Activated CD4-positive, alpha-beta memory T cell treated with anti-CD3 and anti-CD28 coated beads, Interleukin-2, amount 10 ng/mL, durations not matched to agents 7 days and 5 days (primary cell): ENCODE measurements at regions not wholly inside any gene's neighbourhood (a gene's known extent, or its start where the extent isn't known, plus 50 kb on each side); places are given as distances from the start of the nearest gene placed in this dataset.

ENCODE experiments used
- CTCF ChIA-PET: fragments of 350-600 bp; sonication (Branson Sonifier 250); formaldehyde crosslinking; loops from one replicate; lab custom pipeline; 2021; ENCODE audit warnings: antibody characterized with exemption, inconsistent platforms; lab: Charles Lee
- POLR2A ChIA-PET: fragments of 350-600 bp; sonication (Branson Sonifier 250); formaldehyde crosslinking; loops from one replicate; lab custom pipeline; 2021; ENCODE audit warnings: antibody characterized with exemption; lab: Charles Lee
- DNase-seq: peaks from one replicate; pipeline ENCODE4 v3.0.0-alpha.2; 2020
- H3K27ac Mint-ChIP-seq: one replicate; pipeline ENCODE4 v1.8.0; 2021; ENCODE audit warnings: mild to moderate bottlenecking, mixed read lengths
- H3K27me3 Mint-ChIP-seq: one replicate; pipeline ENCODE4 v1.8.0; 2021; ENCODE audit warnings: mixed read lengths
- H3K36me3 Mint-ChIP-seq: one replicate; pipeline ENCODE4 v1.8.0; 2021; ENCODE audit warnings: low read depth, mixed read lengths
- H3K4me1 Mint-ChIP-seq: one replicate; pipeline ENCODE4 v1.8.0; 2021; ENCODE audit warnings: mixed read lengths
- H3K4me3 Mint-ChIP-seq: one replicate; pipeline ENCODE4 v1.8.0; 2021; ENCODE audit warnings: mild to moderate bottlenecking, mixed read lengths
- H3K9me3 Mint-ChIP-seq: one replicate; pipeline ENCODE4 v1.8.0; 2021; ENCODE audit warnings: mixed read lengths

DNA sequence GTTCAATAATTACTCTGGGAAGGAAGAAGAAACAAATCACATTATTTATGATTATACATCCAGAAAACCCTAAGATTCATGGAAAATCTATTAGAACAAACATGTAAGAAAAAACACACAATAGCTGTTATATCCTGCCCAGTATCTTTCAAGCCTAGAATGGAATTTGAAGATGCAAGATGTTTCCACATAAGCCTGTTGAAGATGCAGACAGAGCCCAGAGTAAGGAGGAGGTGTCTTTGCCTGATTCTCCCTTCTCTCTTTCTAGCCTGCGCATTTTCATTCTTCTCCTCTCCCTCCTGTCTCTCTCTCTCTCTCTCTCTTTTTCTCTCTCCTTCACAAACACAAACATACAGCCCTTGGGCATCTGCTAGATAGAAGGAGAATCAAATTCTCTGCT, 170.1 kb upstream of the INHBA start:
- peaks cover 16% of the 10 kb centered on the region for H3K9me3 Mint-ChIP-seq
- no peak overlapping the region for H3K4me3 Mint-ChIP-seq
- peaks cover 32% of the 10 kb centered on the region for H3K4me1 Mint-ChIP-seq
- peaks cover 9% of the 10 kb centered on the region for H3K36me3 Mint-ChIP-seq
- no peak overlapping the region for H3K27ac Mint-ChIP-seq
- H3K27me3 Mint-ChIP-seq: peaks cover 19% of the 10 kb centered on the region
- no peak for DNase-seq
- ChIA-PET CTCF (no interaction called here), POLR2A (no interaction called here)

DNA sequence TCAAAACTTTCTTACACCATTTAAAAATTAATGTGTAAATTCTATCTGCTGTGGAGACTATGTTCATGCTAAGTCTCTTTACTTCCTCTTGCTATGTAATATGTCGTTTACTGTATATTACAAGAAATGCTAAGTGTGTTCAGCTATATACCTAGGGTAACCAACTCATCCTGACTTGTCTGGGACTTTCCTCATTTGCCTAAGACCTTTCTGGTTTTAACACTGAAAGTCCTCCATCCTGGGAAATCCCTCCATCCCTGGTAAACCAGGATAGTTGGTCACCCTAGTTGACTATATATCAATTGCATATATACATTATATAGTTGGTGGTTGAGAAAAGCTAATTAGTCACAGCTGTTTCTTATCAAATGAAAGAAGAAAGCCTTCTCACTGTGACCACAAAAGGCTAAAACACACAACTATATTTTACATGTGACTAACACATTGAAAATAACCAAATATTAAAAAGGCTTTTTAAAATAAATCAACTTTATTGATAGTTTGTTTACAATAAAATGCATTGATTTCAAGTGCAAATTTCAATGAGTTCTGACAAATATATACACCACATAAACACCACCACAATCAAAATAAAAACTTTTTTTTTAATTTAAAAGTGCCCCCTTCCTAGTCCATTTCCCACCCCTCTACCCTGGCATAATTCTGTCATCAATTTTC, 167.7 kb upstream of the INHBA start:
- peaks cover 15% of the 10 kb centered on the region for H3K36me3 Mint-ChIP-seq
- peaks cover 28% of the 10 kb centered on the region for H3K27me3 Mint-ChIP-seq
- no peak overlapping the region for H3K4me3 Mint-ChIP-seq
- POLR2A ChIA-PET: interaction anchor here (1.0 kb wide), 1 partner anchor 121 kb away, joined by 3 read pairs; no protein-coding TSS in a partner anchor
- no peak overlapping the region for H3K27ac Mint-ChIP-seq
- CTCF ChIA-PET: interaction anchor here (1.2 kb wide), 1 partner anchor 73 kb away, joined by 3 read pairs; no protein-coding TSS in a partner anchor
- peaks cover 29% of the 10 kb centered on the region for H3K4me1 Mint-ChIP-seq
- no peak for DNase-seq
- peaks cover 10% of the 10 kb centered on the region for H3K9me3 Mint-ChIP-seq

DNA sequence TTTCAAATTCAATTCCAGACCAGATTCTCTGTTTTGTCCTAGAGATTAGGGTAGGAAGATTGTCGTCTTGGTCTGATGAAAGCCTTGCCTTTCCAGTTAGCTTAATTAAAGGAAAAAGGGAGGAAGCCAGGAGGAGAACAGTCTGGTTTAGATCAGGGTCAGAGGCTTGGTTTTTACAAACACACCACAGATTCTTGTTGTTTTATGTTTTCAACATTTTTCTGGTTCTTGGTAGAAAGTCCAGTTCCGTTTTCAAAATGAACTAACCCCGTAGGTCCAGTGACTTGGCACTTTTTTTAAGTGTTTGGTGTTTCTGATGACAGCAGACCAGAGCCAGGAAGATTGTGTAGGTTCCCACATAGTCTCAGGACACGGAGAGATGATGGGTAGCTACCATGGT, 167.1 kb upstream of the INHBA start:
- CTCF ChIA-PET: interaction anchor here (1.2 kb wide), 1 partner anchor 74 kb away, joined by 3 read pairs; no protein-coding TSS in a partner anchor
- H3K27me3 Mint-ChIP-seq: peaks cover 28% of the 10 kb centered on the region

DNA sequence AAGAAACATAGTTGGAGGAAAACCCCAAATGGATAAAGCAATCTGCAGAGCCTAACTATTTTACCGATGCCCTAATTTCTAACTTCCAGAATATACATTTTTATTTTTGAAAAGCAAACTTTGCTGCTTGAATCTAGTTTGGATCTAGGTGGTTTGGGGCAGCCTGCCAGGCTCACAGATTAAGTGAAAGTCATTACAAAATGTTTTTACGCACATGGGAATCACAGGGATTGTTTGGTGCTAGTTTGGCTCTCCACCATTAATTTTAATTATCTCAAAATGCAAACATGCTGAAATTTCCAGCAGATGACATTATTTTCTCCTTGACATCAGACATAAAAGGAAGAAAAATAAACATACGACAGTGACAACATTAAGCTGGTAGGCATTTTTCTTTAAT, 166.7 kb upstream of the INHBA start:
- Mint-ChIP-seq H3K36me3 (peaks cover 18% of the 10 kb centered on the region), H3K27ac (no peak overlapping the region), H3K27me3 (peaks cover 28% of the 10 kb centered on the region), H3K4me1 (peaks cover 20% of the 10 kb centered on the region), H3K9me3 (peaks cover 10% of the 10 kb centered on the region), H3K4me3 (no peak overlapping the region)
- ChIA-PET POLR2A (no interaction called here), CTCF (interaction anchor here (1.2 kb wide), 1 partner anchor 74 kb away, joined by 3 read pairs; no protein-coding TSS in a partner anchor)
- DNase-seq: no peak

More for the DNA sequence above, 167.1 kb upstream of the INHBA start:
- no peak for DNase-seq
- POLR2A ChIA-PET: interaction anchor here (1.0 kb wide), 1 partner anchor 121 kb away, joined by 3 read pairs; no protein-coding TSS in a partner anchor
- Mint-ChIP-seq H3K9me3 (peaks cover 9% of the 10 kb centered on the region), H3K36me3 (peaks cover 18% of the 10 kb centered on the region), H3K4me1 (peaks cover 24% of the 10 kb centered on the region), H3K4me3 (no peak overlapping the region), H3K27ac (no peak overlapping the region)

DNA sequence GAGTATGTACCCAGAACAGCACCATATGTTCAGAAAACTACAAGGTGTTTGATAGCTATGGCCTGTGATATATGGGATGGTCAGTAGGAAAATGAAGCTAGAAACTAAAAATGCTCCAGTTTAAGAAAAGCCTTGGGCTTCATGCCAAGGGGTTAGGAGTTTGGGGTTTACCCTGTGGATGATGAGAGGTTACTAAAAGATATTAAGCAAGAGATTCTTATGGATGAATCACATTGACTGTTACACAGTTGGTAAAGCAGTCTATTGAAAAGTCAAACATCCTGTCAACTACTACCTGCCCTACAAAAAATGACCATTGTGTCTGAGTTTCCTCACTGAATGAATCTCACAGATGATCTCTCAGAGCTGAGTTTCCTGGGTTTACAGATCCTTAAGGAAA, 166.2 kb upstream of the INHBA start:
- no peak for DNase-seq
- Mint-ChIP-seq H3K27ac (no peak overlapping the region), H3K4me3 (no peak overlapping the region), H3K9me3 (peaks cover 10% of the 10 kb centered on the region), H3K4me1 (peaks cover 15% of the 10 kb centered on the region), H3K27me3 (peaks cover 28% of the 10 kb centered on the region), H3K36me3 (peaks cover 18% of the 10 kb centered on the region)
- ChIA-PET POLR2A (no interaction called here), CTCF (interaction anchor here (1.2 kb wide), 1 partner anchor 75 kb away, joined by 3 read pairs; no protein-coding TSS in a partner anchor)

DNA sequence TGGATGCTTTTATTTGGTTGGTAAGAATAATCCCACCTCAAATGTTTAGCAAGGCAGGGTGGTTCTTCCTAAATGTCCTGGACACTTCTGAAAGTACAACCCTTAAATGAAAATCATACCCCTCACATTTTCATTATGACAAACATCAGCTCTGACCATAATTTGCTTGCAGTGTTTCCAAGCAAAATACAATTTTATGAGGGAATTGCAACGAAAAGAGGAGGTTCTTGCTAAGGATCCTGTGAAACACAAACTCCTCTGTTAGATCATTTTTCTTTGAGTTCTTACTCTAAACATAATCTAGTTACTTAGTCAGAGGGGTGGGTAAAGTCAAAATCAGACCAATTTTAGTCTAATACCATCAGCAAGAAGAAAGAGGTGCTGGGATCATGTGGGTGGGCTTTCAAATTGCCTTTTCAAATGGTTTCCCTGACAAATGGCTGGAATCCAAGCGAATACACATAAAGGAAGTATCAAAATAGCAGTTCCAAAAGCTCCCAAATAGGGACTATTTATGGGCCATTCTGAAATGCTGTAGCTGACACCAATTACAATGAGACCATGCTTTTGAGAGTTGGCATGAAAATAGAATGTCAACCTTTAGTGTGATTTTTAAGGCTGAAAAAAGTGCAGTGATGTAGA, 164.9 kb upstream of the INHBA start:
- POLR2A ChIA-PET: no interaction called here
- Mint-ChIP-seq H3K4me1 (peaks cover 8% of the 10 kb centered on the region), H3K4me3 (no peak overlapping the region)

DNA sequence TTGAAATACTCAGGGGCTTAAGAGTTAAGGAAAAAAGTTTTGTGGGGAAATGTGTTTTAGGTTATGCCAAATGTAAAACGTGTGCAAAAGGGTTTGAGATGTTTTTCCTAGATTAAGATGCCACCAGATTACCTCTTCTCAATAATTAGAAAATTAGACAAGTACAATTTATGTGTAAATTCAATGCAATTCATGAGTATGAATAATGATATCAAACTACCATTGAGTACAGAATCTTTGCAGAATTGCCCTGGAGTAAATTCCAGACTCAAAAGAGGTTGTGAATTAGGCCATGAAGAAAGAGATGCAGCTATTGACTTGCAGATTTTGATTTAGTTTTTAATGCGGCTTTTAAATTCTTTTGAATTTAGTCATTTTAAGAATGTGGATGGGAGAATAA, 159.4 kb upstream of the INHBA start:
- ChIA-PET POLR2A (no interaction called here), CTCF (no interaction called here)
- peaks cover 12% of the 10 kb centered on the region for H3K27me3 Mint-ChIP-seq
- H3K4me3 Mint-ChIP-seq: no peak overlapping the region
- H3K9me3 Mint-ChIP-seq: peaks cover 11% of the 10 kb centered on the region
- peaks cover 12% of the 10 kb centered on the region for H3K36me3 Mint-ChIP-seq
- H3K27ac Mint-ChIP-seq: no peak overlapping the region
- no peak for DNase-seq
- H3K4me1 Mint-ChIP-seq: no peaks in the 10 kb centered on the region

More for the DNA sequence above, 164.9 kb upstream of the INHBA start:
- H3K36me3 Mint-ChIP-seq: peaks cover 18% of the 10 kb centered on the region
- DNase-seq: no peak
- H3K27me3 Mint-ChIP-seq: peaks cover 25% of the 10 kb centered on the region
- CTCF ChIA-PET: no interaction called here
- no peak overlapping the region for H3K27ac Mint-ChIP-seq
- peaks cover 14% of the 10 kb centered on the region for H3K9me3 Mint-ChIP-seq

DNA sequence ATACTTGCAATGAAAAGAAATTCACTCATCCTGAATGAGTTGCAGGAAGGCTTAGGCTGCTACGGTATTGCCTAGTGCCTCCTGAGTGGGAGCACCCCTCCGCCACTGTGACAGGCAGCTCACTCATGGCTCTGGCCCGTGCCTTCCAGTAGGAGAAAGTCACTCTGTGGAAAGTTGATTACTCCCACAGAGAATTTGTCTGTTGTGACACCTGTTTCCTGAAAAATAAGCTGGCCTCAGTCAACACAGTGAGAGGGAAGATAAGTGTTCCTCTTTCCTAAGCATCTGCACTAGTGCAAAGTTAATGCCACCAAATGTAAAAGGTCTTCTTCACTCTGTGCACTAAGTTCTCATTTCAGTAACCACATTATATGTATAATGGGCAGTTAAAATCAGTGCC, 158.8 kb upstream of the INHBA start:
- no peaks in the 10 kb centered on the region for H3K4me1 Mint-ChIP-seq
- ChIA-PET CTCF (no interaction called here), POLR2A (no interaction called here)
- H3K9me3 Mint-ChIP-seq: peaks cover 11% of the 10 kb centered on the region
- DNase-seq: no peak
- peaks cover 9% of the 10 kb centered on the region for H3K27me3 Mint-ChIP-seq
- H3K36me3 Mint-ChIP-seq: peaks cover 12% of the 10 kb centered on the region
- H3K4me3 Mint-ChIP-seq: no peak overlapping the region
- no peak overlapping the region for H3K27ac Mint-ChIP-seq

DNA sequence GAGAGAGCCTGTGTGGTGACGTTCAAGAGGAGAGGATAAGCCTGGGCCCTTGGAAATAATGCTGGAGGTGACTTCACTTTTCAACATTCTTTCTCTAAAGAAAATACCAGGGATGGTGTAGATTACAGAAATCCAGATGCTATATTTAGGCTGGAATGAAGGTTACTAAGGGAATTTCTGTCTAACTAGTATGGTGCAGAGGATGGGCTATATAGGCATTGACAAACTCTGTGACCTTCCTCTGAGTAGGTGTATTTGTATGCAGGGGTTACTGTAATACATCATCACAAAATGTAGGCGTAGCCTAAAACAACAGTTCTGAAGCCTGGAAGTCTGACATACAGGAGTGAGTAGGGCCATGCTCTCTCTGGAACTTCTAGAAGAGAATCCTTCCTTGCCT, 155.3 kb upstream of the INHBA start:
- Mint-ChIP-seq H3K4me1 (no peaks in the 10 kb centered on the region), H3K9me3 (no peaks in the 10 kb centered on the region), H3K36me3 (no peaks in the 10 kb centered on the region), H3K27me3 (peaks cover 5% of the 10 kb centered on the region), H3K27ac (no peak overlapping the region), H3K4me3 (no peak overlapping the region)
- ChIA-PET CTCF (no interaction called here), POLR2A (no interaction called here)
- DNase-seq: no peak

DNA sequence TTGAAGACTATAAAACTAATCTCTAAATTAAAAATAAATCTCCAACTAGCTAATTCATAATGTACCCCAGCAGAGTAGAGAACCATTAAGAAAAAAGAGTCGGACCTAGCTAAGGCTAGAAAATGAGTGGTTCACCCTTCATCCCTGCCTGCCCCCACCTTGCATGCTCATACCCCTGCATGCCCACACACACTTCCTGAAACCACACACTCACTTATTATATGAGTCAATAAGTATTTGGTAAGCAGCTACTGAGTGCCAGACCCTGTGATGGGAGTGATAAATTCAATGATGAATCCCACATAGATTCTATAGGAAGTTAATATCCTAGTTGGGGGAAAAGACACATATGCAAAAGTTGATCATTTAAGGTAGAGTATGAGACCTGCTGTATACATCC, 152.9 kb upstream of the INHBA start:
- H3K4me1 Mint-ChIP-seq: no peaks in the 10 kb centered on the region

DNA sequence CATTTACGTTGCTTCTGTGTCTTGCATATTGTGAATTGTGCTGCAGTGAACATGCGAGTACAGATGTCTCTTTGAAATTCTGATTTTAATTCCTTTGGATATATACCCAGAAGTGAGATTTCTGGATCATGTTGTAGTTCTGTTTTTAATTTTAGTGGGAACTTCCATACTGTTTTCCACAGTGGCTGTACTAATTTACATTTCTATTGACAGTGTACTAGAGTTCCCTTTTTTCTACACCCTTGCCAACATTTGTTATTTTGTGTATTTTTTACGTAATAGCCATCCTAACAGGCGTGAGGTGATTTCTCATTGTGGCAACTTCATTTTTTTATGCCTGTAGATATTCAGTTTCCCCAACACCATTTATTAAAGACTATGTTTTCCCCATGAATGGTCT, 144.7 kb upstream of the INHBA start:
- H3K36me3 Mint-ChIP-seq: peaks cover 3% of the 10 kb centered on the region
- no peak overlapping the region for H3K27ac Mint-ChIP-seq
- H3K4me1 Mint-ChIP-seq: peaks cover 2% of the 10 kb centered on the region
- CTCF ChIA-PET: no interaction called here
- peaks cover 7% of the 10 kb centered on the region for H3K27me3 Mint-ChIP-seq
- DNase-seq: no peak
- H3K4me3 Mint-ChIP-seq: no peak overlapping the region
- peaks cover 23% of the 10 kb centered on the region for H3K9me3 Mint-ChIP-seq
- POLR2A ChIA-PET: no interaction called here

More for the DNA sequence above, 152.9 kb upstream of the INHBA start:
- Mint-ChIP-seq H3K9me3 (peaks cover 7% of the 10 kb centered on the region), H3K36me3 (no peaks in the 10 kb centered on the region), H3K4me3 (no peak overlapping the region), H3K27ac (no peak overlapping the region), H3K27me3 (peaks cover 12% of the 10 kb centered on the region)
- DNase-seq: no peak
- CTCF ChIA-PET: no interaction called here
- POLR2A ChIA-PET: no interaction called here

DNA sequence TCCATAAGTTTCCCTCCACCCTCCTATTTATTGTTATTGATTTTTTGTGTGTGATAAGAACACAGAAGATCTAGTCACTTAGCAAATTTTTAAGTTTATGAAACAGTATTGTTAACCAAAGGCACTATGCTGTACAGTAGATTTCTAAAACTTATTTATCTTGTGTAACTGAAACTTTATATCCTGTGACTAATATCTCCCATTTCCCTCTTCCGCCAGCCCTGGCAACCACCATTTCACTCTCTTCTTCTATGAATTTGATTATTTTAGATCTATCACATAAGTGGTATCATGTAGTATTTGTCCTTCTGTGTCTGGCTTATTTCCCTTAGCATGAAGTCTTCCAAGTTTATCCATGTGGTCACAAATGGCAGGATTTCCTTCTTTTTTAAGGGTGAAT, 144.3 kb upstream of the INHBA start:
- ChIA-PET POLR2A (no interaction called here), CTCF (no interaction called here)
- Mint-ChIP-seq H3K36me3 (peaks cover 3% of the 10 kb centered on the region), H3K27ac (no peak overlapping the region), H3K27me3 (peaks cover 3% of the 10 kb centered on the region), H3K4me1 (peaks cover 2% of the 10 kb centered on the region), H3K9me3 (peaks cover 21% of the 10 kb centered on the region), H3K4me3 (no peak overlapping the region)
- DNase-seq: no peak

DNA sequence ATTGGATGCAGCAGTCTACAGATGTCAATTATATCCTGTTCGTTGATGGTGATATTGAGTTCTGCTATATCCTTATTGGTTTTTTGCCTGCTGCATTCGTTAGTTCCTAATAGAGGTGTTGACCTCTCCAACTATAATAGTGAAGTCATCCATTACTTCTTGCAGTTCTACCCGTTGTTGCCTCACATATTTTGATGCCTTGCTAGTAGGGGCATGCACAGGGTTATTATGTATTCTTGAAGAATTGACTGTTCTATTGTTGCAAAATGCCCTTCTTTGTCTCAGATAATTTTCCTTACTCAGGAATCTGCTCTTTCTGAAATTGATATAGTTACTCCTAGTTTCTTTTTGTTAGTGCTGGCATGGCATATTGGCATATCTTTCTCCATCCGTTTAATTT, 140.1 kb upstream of the INHBA start:
- no peak for DNase-seq
- CTCF ChIA-PET: no interaction called here

More for the DNA sequence above, 140.1 kb upstream of the INHBA start:
- no peaks in the 10 kb centered on the region for H3K27me3 Mint-ChIP-seq
- H3K36me3 Mint-ChIP-seq: no peaks in the 10 kb centered on the region
- POLR2A ChIA-PET: no interaction called here
- H3K4me3 Mint-ChIP-seq: no peak overlapping the region
- H3K4me1 Mint-ChIP-seq: no peaks in the 10 kb centered on the region
- peaks cover 9% of the 10 kb centered on the region for H3K9me3 Mint-ChIP-seq
- no peak overlapping the region for H3K27ac Mint-ChIP-seq
